Right atrium auricular region (tissue), 2 donors: ENCODE measurements at regions not wholly inside any gene's neighbourhood (a gene's known extent, or its start where the extent isn't known, plus 50 kb on each side); places are given as distances from the start of the nearest gene placed in this dataset.

ENCODE experiments used
- DNase-seq: peaks from one replicate; pipeline ENCODE4 v3.0.0-alpha.2; 2019; ENCODE audit warnings: low spot score
- H3K27ac ChIP-seq, 2 donors: fragments of 200-600 bp; sonication (generic); 1 replicate in 1 of 2; 2 replicates in 1 of 2; pipeline ENCODE4 v1.5.1; 2016 to 2019
- H3K27me3 ChIP-seq, 2 donors: fragments of 200-600 bp; sonication (generic); one replicate each; pipeline versions ENCODE4 v1.5.1 to v1.6.0; 2017 to 2019
- H3K36me3 ChIP-seq: fragments of 200-600 bp; sonication (generic); one replicate; pipeline ENCODE4 v1.5.1; 2016
- H3K4me1 ChIP-seq, 2 donors: fragments of 200-600 bp; sonication (generic); one replicate each; pipeline versions ENCODE4 v1.5.1 to v1.6.0; 2017 to 2019
- H3K4me3 ChIP-seq, 2 donors: fragments of 200-600 bp; sonication (generic); 1 replicate in 1 of 2; 2 replicates in 1 of 2; pipeline ENCODE4 v1.5.1; 2017 to 2019; ENCODE audit warnings: mild to moderate bottlenecking in 1 of 2, moderate library complexity in 1 of 2
- H3K9me3 ChIP-seq, 2 donors: fragments of 200-600 bp; sonication (generic); one replicate each; pipeline ENCODE4 v1.5.1; 2019
- TF ChIP-seq, protein P1 (sequence below), 2 donors: fragments of 200-600 bp; sonication (generic); IDR thresholded peaks; one replicate each; pipeline ENCODE4 v1.5.1; 2019; ENCODE audit warnings: antibody characterized with exemption in 2 of 2

DNA sequence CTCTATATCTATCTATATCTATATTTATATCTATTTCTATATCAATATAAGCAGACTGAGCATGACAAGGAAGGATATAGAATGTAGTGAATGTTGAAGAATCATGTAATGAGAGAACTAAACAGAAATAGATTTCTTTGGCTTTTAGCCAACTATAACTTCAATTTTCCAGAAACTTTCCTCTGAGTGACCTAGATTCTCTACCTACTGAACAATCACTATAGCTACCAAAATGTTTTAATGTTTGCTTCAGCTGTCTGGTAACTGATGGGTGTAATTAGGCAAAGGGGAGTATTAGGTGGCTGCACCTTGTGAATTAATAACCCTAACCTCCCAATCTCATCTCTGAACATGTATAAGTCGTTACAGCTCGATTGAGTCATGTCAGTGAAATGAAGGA lies 76.4 kb upstream of the ROBO1 start:
- H3K27ac ChIP-seq, result no peak overlapping the region
- no peaks in the 10 kb centered on the region for H3K4me1 ChIP-seq
- TF ChIP-seq, protein P1, sequence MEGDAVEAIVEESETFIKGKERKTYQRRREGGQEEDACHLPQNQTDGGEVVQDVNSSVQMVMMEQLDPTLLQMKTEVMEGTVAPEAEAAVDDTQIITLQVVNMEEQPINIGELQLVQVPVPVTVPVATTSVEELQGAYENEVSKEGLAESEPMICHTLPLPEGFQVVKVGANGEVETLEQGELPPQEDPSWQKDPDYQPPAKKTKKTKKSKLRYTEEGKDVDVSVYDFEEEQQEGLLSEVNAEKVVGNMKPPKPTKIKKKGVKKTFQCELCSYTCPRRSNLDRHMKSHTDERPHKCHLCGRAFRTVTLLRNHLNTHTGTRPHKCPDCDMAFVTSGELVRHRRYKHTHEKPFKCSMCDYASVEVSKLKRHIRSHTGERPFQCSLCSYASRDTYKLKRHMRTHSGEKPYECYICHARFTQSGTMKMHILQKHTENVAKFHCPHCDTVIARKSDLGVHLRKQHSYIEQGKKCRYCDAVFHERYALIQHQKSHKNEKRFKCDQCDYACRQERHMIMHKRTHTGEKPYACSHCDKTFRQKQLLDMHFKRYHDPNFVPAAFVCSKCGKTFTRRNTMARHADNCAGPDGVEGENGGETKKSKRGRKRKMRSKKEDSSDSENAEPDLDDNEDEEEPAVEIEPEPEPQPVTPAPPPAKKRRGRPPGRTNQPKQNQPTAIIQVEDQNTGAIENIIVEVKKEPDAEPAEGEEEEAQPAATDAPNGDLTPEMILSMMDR (IDR thresholded peaks at IDR 0.05), result no peak
- H3K9me3 ChIP-seq, result no peaks in the 10 kb centered on the region
- no peak overlapping the region for H3K4me3 ChIP-seq
- no peak for DNase-seq
- H3K36me3 ChIP-seq, result no peaks in the 10 kb centered on the region
- H3K27me3 ChIP-seq, result no peaks in the 10 kb centered on the region

DNA sequence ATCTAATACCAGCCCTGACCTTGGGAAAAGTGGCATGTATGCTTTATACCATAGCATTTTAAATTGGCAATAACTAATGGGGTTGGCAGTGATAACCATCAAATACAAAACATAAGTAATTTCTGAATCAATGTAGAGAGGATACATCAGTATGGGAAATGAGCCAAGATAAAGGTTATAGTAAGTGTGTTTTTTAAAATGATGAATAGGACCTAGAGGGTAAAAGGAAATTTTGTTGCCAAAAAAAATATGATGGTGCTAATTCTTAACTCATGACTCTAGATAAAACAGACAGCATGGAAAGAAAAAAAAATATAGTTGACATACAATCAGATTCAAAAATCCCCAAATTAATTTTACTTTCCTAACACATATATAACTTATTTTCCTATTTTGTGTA lies 75.4 kb upstream of the ROBO1 start:
- DNase-seq, result no peak
- H3K9me3 ChIP-seq, result no peaks in the 10 kb centered on the region
- H3K36me3 ChIP-seq, result no peaks in the 10 kb centered on the region
- no peak overlapping the region for H3K27ac ChIP-seq
- no peaks in the 10 kb centered on the region for H3K27me3 ChIP-seq
- TF ChIP-seq, protein P1 (IDR thresholded peaks at IDR 0.05), result no peak
- no peaks in the 10 kb centered on the region for H3K4me1 ChIP-seq
- H3K4me3 ChIP-seq, result no peak overlapping the region

DNA sequence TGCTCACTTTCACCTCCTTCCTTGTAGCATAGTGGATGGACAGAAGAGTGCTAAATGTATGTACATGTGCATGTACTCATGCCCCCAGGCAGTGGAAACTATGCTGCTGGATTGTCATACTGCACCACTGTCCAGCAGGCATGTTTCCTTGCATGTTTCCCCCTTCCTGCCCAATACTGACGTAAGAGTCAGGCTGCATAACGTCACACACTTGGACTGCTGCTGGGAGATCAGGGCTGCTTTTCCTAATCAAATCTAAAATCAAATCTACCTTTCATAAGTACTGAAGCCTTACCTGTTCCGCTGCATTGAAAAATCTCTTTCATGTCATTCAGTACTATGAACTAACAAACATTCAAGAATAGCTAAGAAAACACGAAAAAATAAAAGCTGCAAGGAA lies 67.9 kb upstream of the ROBO1 start:
- Histone ChIP-seq H3K4me1 (no peaks in the 10 kb centered on the region), H3K27me3 (no peaks in the 10 kb centered on the region), H3K4me3 (no peak overlapping the region), H3K9me3 (no peaks in the 10 kb centered on the region), H3K27ac (no peak overlapping the region), H3K36me3 (no peaks in the 10 kb centered on the region)
- DNase-seq, result no peak
- TF ChIP-seq, protein P1 (IDR thresholded peaks at IDR 0.05), result no peak

DNA sequence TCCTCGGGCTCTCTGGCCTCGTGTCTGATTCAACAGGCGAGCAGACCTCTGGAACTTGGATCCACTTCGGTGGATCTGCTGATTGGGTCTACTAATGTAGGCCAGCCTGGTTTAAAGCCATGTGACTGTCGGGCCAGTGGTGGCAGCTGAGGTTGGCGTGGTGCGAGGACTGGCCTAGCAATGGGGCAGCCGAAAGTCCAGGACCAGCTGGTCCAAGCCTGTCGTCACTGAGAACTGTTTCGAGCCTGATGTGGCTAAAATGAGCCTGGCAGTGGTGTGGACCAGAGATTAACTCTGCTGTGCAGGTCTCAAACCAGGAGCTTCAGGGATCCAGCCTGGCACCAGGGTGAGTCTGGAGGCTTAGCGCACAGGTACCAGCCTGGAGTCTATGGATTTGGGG lies 56.4 kb upstream of the ROBO1 start:
- DNase-seq, result no peak
- Histone ChIP-seq H3K27me3 (no peaks in the 10 kb centered on the region), H3K4me3 (no peak overlapping the region), H3K27ac (no peak overlapping the region), H3K4me1 (no peaks in the 10 kb centered on the region), H3K36me3 (no peaks in the 10 kb centered on the region), H3K9me3 (no peaks in the 10 kb centered on the region)
- TF ChIP-seq, protein P1 (IDR thresholded peaks at IDR 0.05), result no peak

DNA sequence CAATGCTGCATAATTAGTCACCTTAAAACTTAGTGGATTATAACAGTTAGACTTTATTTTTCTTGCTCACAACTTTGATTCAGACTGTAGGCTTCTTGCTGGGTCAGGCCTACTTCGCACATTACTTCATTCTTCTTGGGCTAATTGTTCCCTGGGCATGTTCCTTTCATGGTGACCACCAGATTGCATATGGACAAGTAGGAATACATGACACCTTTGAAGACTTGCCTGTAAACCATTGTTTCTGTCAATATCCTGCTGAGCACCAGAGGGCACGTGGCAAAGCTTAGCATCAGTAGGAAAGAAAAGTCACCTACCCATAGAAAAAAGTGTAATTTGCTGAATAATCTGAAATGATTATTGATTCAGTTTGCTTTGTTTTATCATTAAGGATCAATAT lies 54.3 kb upstream of the ROBO1 start:
- Histone ChIP-seq H3K27me3 (no peaks in the 10 kb centered on the region), H3K4me3 (no peak overlapping the region), H3K9me3 (no peaks in the 10 kb centered on the region), H3K27ac (no peak overlapping the region), H3K4me1 (no peaks in the 10 kb centered on the region), H3K36me3 (no peaks in the 10 kb centered on the region)
- no peak for DNase-seq
- TF ChIP-seq, protein P1 (IDR thresholded peaks at IDR 0.05), result no peak

DNA sequence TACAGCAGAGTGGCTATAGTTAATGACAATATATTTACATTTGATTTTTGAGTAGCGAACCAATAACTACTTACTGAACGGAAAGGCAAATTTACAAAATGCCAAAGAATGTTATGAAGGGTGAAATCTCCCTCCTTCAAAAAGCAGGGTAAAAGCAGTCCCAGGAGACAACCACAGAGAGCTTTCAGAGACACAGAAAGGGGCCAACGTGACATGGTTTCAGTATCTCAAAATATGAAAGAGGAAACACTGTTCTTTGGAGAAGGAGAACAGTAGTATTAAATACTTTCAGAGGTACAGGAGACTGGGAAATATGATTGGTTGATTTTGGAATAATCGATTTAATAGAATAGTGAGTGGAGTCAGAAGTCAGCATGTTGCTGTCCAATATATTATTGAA lies 52.3 kb upstream of the ROBO1 start:
- TF ChIP-seq, protein P1 (IDR thresholded peaks at IDR 0.05), result no peak
- H3K4me1 ChIP-seq, result no peaks in the 10 kb centered on the region
- DNase-seq, result no peak
- H3K9me3 ChIP-seq, result peaks cover 0 to 17% of the 10 kb centered on the region in 2 donors
- no peaks in the 10 kb centered on the region for H3K36me3 ChIP-seq
- H3K4me3 ChIP-seq, result no peak overlapping the region
- H3K27me3 ChIP-seq, result no peaks in the 10 kb centered on the region
- no peak overlapping the region for H3K27ac ChIP-seq
